HG03039 (cell line): ENCODE measurements at regions not wholly inside any gene's neighbourhood (a gene's known extent, or its start where the extent isn't known, plus 50 kb on each side); places are given as distances from the start of the nearest gene placed in this dataset.
"Not testable (repeated sequence)": the region's sequence is repeated elsewhere in the genome, so short reads cannot be mapped to it uniquely, and the experiment has no call there.

Experiments used
- ATAC-seq: cut with Tn5 transposase; IDR thresholded peaks from one replicate; pipeline ENCODE4 v1.9.1; 2021; ENCODE audit warnings: mild to moderate bottlenecking, moderate library complexity; ENCODE audit not compliant: unreplicated experiment

- ATAC-seq: no peak
Observed at GRCh38 chr3:19825193-19825592, 108.8 kb downstream of the EFHB start.

DNA sequence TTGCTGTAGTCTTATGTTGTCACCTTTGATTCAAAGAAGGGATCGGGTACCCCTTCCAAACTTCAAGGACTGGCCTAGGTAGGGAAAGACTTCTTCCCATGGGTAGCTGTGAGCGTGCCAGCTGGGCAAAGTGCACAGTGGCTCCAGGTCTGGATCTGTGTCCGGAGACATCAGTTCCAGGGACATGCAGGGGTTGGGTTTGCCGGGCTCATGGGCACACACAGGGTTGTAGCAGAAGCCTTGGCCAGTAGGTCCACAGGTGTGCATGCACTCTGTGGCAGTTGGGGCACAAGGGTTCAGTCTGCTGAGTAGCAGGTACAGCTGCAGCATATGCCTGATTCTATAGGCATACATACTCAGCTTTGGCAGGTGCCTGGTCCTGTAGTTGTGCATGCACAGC, 111.2 kb downstream of the EFHB start:
- no peak for ATAC-seq

DNA sequence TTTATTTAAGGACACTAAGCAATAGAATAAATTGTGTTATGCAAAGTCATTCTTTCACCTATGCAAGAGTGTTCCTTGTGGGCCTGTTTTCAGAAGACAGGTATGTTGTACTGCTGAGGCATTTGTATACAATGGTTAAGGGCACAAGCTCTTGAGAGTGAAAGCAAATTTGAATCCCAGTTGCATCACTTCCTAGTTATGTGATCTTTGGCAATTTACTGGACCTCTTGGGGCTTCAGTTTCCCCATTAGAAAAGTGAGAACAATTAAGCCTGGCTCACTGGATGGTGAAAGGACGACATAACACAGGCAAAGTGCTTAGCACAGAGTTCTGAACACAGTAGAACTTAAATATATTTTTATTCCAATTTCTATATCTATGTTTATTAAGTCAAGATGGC, 117.4 kb downstream of the EFHB start:
- ATAC-seq: no peak

GRCh38 chr3:19815805-19816204, 118.2 kb downstream of the EFHB start:
- ATAC-seq: no peak

DNA sequence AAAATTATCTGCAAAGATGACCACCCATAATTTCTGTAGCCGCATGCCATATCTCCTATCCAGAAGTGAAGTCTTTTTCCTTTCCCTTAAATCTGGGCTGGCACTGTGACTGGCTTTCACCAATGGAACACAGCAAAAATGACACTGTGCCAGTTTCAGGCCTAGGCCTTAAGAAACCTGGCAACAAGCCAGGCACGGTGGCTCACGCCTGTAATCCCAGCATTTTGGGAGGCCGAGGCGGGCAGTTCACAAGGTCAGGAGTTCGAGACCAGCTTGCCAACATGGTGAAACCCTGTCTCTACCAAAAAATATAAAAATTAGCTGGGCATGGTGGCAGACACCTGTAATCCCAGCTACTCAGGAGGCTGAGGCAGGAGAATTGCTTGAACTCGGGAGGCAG, 120.3 kb downstream of the EFHB start:
- not testable (repeated sequence) for ATAC-seq

- no peak for ATAC-seq
Observed at GRCh38 chr3:19811689-19812088, 122.3 kb downstream of the EFHB start.

DNA sequence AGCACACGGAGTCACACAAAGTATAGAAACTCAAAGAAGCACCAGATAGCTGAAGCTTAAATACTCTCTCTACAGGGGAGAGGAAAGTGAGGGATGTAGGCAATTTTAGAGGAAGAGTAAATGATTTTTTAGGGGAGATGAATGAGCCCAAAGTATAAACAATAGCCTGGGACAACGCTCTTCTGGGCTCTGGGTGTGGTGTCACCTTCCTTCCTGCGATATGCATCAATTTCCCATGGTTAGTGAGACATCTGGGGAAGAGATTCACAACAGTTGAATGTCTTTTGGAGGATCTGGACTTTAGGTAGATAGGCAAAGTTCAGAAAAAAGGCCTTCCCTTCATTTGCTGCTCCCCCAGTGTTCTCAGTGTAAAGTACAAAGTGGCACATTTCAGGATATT, 125.2 kb downstream of the EFHB start:
- no peak for ATAC-seq

DNA sequence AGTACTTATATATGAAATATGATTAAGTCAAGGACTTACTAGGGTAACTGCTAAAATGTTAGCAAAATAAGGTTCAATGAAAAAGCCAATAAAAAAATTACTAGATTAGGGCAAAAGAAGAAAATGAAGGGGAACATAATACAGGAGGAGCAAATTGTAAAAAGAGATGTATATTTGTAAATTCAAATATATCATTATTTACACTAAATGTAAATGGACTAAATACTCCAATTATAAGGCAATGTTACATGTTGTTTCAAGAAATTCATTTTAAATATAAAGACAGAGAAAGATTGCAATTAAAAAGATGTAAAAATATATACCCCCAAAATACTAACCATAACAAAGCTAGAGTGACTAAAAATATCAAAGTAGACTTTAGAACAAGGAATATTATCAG, 134.1 kb downstream of the EFHB start:
- no peak for ATAC-seq

- no peak for ATAC-seq
Observed at GRCh38 chr3:19799115-19799514, 134.9 kb downstream of the EFHB start.

DNA sequence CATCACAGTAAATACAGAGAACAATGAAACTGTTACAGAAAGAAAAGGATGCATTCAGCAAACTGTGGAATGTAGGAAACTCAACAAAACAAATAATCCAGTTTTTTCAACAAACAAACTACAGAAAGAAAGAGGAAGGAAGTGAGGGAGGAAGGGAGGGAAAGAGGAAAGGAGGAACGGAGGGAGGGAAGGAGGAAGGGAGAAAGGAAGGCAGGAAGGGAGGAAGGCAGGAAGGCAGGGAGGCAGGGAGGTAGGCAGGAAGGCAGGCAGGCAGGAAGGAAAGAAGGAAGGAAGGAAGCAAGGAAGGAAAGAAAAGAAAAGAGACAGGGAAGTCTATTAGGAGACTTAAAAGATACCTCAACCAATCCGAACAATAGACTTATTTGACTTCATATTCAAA, 135.7 kb downstream of the EFHB start:
- ATAC-seq: no peak

DNA sequence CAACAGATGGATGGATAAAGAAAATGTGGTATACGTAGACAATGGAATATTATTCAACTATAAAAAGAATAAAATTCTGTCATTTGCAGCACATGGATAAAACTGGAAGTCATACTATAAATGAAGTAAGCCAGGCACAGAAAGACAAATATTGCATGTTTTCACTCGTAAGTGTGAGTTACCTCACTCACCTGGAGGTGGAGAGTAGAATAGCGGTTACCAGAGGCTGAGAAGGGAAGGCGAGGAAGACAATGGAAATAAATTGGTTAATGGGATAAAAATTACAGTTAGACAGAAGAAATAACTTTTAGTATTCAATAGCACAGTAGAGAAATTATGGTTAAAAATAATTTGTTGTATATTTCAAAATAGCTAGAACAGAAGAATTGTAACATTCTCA, 141.6 kb downstream of the EFHB start:
- ATAC-seq: no peak

GRCh38 chr3:19775765-19776164, 158.3 kb downstream of the EFHB start:
- ATAC-seq: no peak

DNA sequence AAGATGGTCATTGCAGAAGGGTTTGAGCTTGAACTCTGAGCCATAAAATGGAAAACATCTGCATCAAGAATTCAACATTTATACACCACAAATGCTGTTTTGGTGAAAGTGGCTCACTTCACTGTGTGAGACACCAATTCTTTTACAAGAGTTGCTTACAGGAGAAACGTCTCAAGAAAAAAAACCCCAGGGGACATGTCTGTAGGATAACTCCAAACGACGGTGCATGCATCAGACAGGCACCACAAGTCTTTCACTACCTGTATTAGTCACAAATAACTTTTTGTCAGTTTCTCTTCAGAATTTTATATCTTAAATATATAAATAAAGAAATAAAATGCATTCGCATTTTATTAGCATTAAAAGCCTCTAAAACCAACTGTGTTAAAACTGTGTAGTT, 164.3 kb downstream of the EFHB start:
- ATAC-seq: no peak

DNA sequence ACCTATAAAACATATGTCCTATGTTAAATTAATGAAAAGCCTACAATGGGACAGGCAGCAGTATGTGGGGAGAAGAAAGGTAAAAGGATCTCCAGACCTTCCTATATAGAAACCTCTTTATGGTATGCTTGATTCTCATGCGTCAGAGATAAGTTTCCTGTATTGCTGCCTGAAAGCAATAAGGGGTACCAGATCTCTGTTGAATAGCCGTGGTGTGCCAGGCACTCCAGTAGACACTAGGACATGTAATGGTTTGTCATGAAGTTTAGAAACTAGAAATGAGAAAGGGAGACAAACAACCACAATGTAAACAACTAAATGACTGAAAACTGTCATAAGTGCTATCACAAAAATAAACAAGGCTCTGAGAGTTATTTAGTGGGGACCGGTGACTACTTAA, 168.1 kb downstream of the EFHB start:
- no peak for ATAC-seq

- ATAC-seq: no peak
Observed at GRCh38 chr3:19757773-19758172, 176.2 kb downstream of the EFHB start.

GRCh38 chr3:19749448-19750017, 184.5 kb downstream of the EFHB start:
- no peak for ATAC-seq

- ATAC-seq: no peak
Observed at GRCh38 chr3:19748782-19749447, 185.1 kb downstream of the EFHB start.

DNA sequence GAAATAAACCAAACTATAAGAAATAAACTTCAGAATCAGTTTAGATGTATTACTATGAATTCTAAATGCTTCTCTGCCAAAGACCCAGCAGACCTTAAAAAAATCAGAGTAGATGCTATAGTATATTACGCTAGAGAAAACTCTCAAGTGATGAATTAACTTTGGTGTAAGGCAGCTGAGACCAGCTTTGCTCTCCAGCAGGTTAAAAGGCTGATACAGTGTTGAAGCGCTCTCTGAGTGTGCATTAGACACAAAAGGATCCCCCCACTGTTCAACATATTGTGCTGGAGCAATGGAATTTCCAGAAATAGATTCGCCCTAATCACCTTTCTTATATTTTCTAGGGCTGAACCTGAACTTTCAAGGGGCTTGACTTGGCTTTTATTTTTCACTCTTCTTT, 190.0 kb downstream of the EFHB start:
- ATAC-seq: no peak

- no peak for ATAC-seq
Observed at GRCh38 chr3:19742935-19743334, 191.1 kb downstream of the EFHB start.

DNA sequence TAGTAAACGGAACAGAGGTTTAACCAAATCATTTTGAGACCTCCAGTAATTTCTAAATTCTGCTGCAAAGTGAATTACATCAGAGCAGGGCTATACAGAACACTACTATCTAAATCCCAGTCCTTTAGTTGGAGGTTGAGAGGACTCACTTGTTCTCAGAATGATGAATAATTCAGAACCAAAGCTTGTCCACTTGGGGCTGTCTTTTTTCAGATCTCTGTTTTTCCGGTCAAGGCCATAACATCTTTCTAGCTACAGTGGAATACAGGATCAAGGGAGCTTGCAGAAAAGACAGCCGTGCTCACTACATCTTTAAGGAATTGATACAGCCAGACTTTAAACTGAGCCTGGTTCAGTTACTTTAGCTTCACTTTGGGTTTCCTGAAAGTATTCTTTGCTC, 194.5 kb downstream of the EFHB start:
- ATAC-seq: no peak

GRCh38 chr3:19738846-19739245, 195.2 kb downstream of the EFHB start:
- no peak for ATAC-seq

- ATAC-seq: no peak
Observed at GRCh38 chr3:19735111-19735510, 198.9 kb downstream of the EFHB start.

- no peak for ATAC-seq
Observed at GRCh38 chr3:19734453-19734852, 199.6 kb downstream of the EFHB start.
